ENCODE measurements at regions not wholly inside any gene's neighbourhood (a gene's known extent, or its start where the extent isn't known, plus 50 kb on each side); places are given as distances from the start of the nearest gene placed in this dataset.

GRCh38 chr13:79267560-79267959 lies 138.5 kb downstream of the RBM26 start:
- DNase-seq: no peak
- no peaks in the 10 kb centered on the region for H3K4me1 ChIP-seq (replicated peaks in 1 of 2)
- intact Hi-C loops (cut with DNase I): no loop called here
- no peak for TF ChIP-seq POLR2A (IDR thresholded peaks at IDR 0.05)
- no peak overlapping the region for H3K4me3 ChIP-seq
- H3K27ac ChIP-seq: no peak overlapping the region
- no peaks in the 10 kb centered on the region for H3K27me3 ChIP-seq
- H3K36me3 ChIP-seq (replicated peaks in 1 of 2): no peaks in the 10 kb centered on the region
- no peaks in the 10 kb centered on the region for H3K9me3 ChIP-seq (replicated peaks in 1 of 3)

- Histone ChIP-seq H3K4me1 (replicated peaks in 1 of 2) (no peaks in the 10 kb centered on the region), H3K27me3 (no peaks in the 10 kb centered on the region), H3K4me3 (no peak overlapping the region), H3K9me3 (replicated peaks in 1 of 3) (no peaks in the 10 kb centered on the region), H3K36me3 (replicated peaks in 1 of 2) (no peaks in the 10 kb centered on the region), H3K27ac (no peak overlapping the region)
- 46 to 59% (median 50%) methylated on average over 3 of the region's 3 CpGs for WGBS, 4 donors
- intact Hi-C loops (cut with DNase I): no loop called here
- TF ChIP-seq POLR2A (IDR thresholded peaks at IDR 0.05) (no peak), CTCF (IDR thresholded peaks at IDR 0.05) (no peak)
- DNase-seq: no peak
Observed at GRCh38 chr13:79258489-79258888, 147.6 kb downstream of the RBM26 start.

- no peak overlapping the region for H3K4me3 ChIP-seq
- no peaks in the 10 kb centered on the region for H3K9me3 ChIP-seq (replicated peaks in 1 of 3)
- no peak overlapping the region for H3K27ac ChIP-seq
- no peaks in the 10 kb centered on the region for H3K27me3 ChIP-seq
- DNase-seq: no peak
- no peak for TF ChIP-seq CTCF (IDR thresholded peaks at IDR 0.05)
- no peak for TF ChIP-seq POLR2A (IDR thresholded peaks at IDR 0.05)
- intact Hi-C loops (cut with DNase I): no loop called here
- no peaks in the 10 kb centered on the region for H3K36me3 ChIP-seq (replicated peaks in 1 of 2)
- H3K4me1 ChIP-seq (replicated peaks in 1 of 2): no peaks in the 10 kb centered on the region
- WGBS, 4 donors: 60 to 72% (median 62%) methylated on average over 3 of the region's 3 CpGs
Observed at GRCh38 chr13:79246578-79246949, 159.5 kb downstream of the RBM26 start.

GRCh38 chr13:79245937-79246577 lies 160.0 kb downstream of the RBM26 start:
- Histone ChIP-seq H3K4me1 (replicated peaks in 1 of 2) (no peaks in the 10 kb centered on the region), H3K4me3 (no peak overlapping the region), H3K27me3 (no peaks in the 10 kb centered on the region), H3K9me3 (replicated peaks in 1 of 3) (no peaks in the 10 kb centered on the region), H3K27ac (no peak overlapping the region), H3K36me3 (replicated peaks in 1 of 2) (no peaks in the 10 kb centered on the region)
- DNase-seq: no peak
- intact Hi-C loops (cut with DNase I): no loop called here
- TF ChIP-seq CTCF (IDR thresholded peaks at IDR 0.05) (no peak), POLR2A (IDR thresholded peaks at IDR 0.05) (no peak)
- WGBS, 4 donors: 48 to 56% (median 55%) methylated on average over 8 of the region's 8 CpGs

- Histone ChIP-seq H3K9me3 (replicated peaks in 1 of 3) (no peaks in the 10 kb centered on the region), H3K27ac (no peak overlapping the region), H3K4me3 (no peak overlapping the region), H3K27me3 (no peaks in the 10 kb centered on the region), H3K36me3 (replicated peaks in 1 of 2) (no peaks in the 10 kb centered on the region), H3K4me1 (replicated peaks in 1 of 2) (no peaks in the 10 kb centered on the region)
- WGBS, 4 donors: 40 to 54% (median 52%) methylated on average over 4 of the region's 4 CpGs
- TF ChIP-seq POLR2A (IDR thresholded peaks at IDR 0.05) (no peak), CTCF (IDR thresholded peaks at IDR 0.05) (no peak)
- intact Hi-C loops (cut with DNase I): no loop called here
- DNase-seq: no peak
Observed at GRCh38 chr13:79241697-79242096, 164.4 kb downstream of the RBM26 start.

Data from adrenal gland (tissue), 9 donors.